Heart left ventricle (tissue), 16 donors: ENCODE measurements at regions not wholly inside any gene's neighbourhood (a gene's known extent, or its start where the extent isn't known, plus 50 kb on each side); places are given as distances from the start of the nearest gene placed in this dataset.

Source experiments
- ATAC-seq, 4 donors: fragments of 200-7000 bp; cut with Tn5 transposase; one replicate each; pipeline ENCODE4 v1.9.1; 2020 to 2022; ENCODE audit warnings: moderate library complexity in 4 of 4, mild to moderate bottlenecking in 3 of 4, moderate number of reproducible peaks in 1 of 4
- DNase-seq, 5 donors: peaks; one replicate each; pipeline ENCODE4 v3.0.0-alpha.2; 2020
- H3K27ac ChIP-seq, 12 donors: fragments of 200-600 bp; sonication (generic) in 4 of 12; one replicate each; pipeline versions ENCODE4 v1.5.0 to v1.8.0; 2016 to 2022; ENCODE audit warnings: mild to moderate bottlenecking in 2 of 12
- H3K27me3 ChIP-seq, 9 donors: fragments of 200-600 bp; sonication (generic) in 2 of 9; one replicate each; pipeline versions ENCODE4 v1.5.1 to v1.8.0; 2016 to 2022; ENCODE audit warnings: mild to moderate bottlenecking in 3 of 9
- H3K36me3 ChIP-seq, 9 donors: fragments of 200-600 bp; sonication (generic) in 2 of 9; one replicate each; pipeline versions ENCODE4 v1.5.0 to v1.8.0; 2018 to 2022; ENCODE audit warnings: mild to moderate bottlenecking in 2 of 9
- H3K4me1 ChIP-seq, 12 donors: fragments of 200-600 bp; sonication (generic) in 4 of 12; one replicate each; pipeline versions ENCODE4 v1.5.0 to v1.8.0; 2016 to 2022; ENCODE audit warnings: mild to moderate bottlenecking in 3 of 12
- H3K4me3 ChIP-seq, 12 donors: fragments of 200-600 bp; sonication (generic) in 4 of 12; one replicate each; pipeline versions ENCODE4 v1.5.0 to v1.8.0; 2017 to 2022; ENCODE audit warnings: mild to moderate bottlenecking in 9 of 12, moderate library complexity in 4 of 12
- H3K9me3 ChIP-seq, 12 donors: fragments of 200-600 bp; sonication (generic) in 4 of 12; one replicate each; pipeline versions ENCODE4 v1.5.0 to v1.8.0; 2016 to 2022; ENCODE audit warnings: mild to moderate bottlenecking in 1 of 12
- CTCF ChIP-seq, 12 donors: fragments of 200-600 bp; sonication (generic) in 4 of 12; IDR thresholded peaks; one replicate each; pipeline versions ENCODE4 v1.5.0 to v1.8.0; 2018 to 2022; ENCODE audit warnings: antibody characterized with exemption in 12 of 12, mild to moderate bottlenecking in 5 of 12
- POLR2A ChIP-seq, 2 donors: fragments of 450-650 bp; IDR thresholded peaks; one replicate each; pipeline ENCODE4 v1.6.1; 2017; ENCODE audit warnings: antibody characterized with exemption in 2 of 2, mild to moderate bottlenecking in 2 of 2, moderate library complexity in 2 of 2
- WGBS, 4 donors: extraction: QIAGEN DNeasy Blood & Tissue Kit in 2 of 4; methylation state at CpG; one replicate each; pipeline versions ENCODE4 v1.1.5 to v1.1.7; 2013 to 2018; 5-methylcytosine and 5-hydroxymethylcytosine counted together
- intact Hi-C, 10 donors: fragments of 100-400 bp; cut with DNase I; formaldehyde crosslinking; loops; one replicate each; pipeline versions ENCODE4 v1.11.1 to v1.14.2; 2022
- donor health status: ischemic (EF 13 %, LVEDD 7.1; RV severe dilation, severe dysfunction).
- donor health status: healthy with polysubstance abuse.
- donor health status: DM: no; HTN: yes; CAD: no.
- donor health status: DM: no; HTN: no; CAD: no.
- donor health status: ischemic (EF 25% LVEDD 6.9; RV normal size, moderate dysfunction).
- donor health status: ischemic (EF 25% LVEDD 5.7; RV mildly dilated, moderate dysfunction).
- donor health status: healthy.
- donor health status: DM: yes; HTN: yes; CAD: no.
- donor health status: ischemic (EF 35%, LVEDD 5.7; RV mildly dilated, moderate dysfunction).
- donor health status: nonischemic (EF 11% LVEDD 7.7; RV severe dilation, severe dysfunction).
- donor health status: DM: yes; HTN: yes; CAD: no.
- donor health status: PGD.
- donor health status: ischemic (EF 29% LVEDD 5.4; RV normal size, mild dysfunction).
- donor health status: nonischemic (EF 23%, LVEDD 6.1; RV moderate dilation, normal function).

- Histone ChIP-seq H3K27ac (no peak overlapping the region), H3K4me3 (no peak overlapping the region), H3K36me3 (no peaks in the 10 kb centered on the region), H3K9me3 (peaks cover 0 to 14% (median 0%) of the 10 kb centered on the region in 12 donors), H3K27me3 (no peaks in the 10 kb centered on the region), H3K4me1 (no peaks in the 10 kb centered on the region)
- TF ChIP-seq CTCF (IDR thresholded peaks at IDR 0.05), result no peak
- no peak for TF ChIP-seq POLR2A (IDR thresholded peaks at IDR 0.05)
- 66 to 70% (median 68%) methylated on average over 3 of the region's 3 CpGs for WGBS, 4 donors
- no peak for ATAC-seq
- intact Hi-C loops, result no loop called here
- DNase-seq, result no peak
Measured at GRCh38 chr2:49240608-49241007, 86.3 kb upstream of the FSHR start.

GRCh38 chr2:49238604-49238960 lies 84.3 kb upstream of the FSHR start:
- intact Hi-C loops, result no loop called here

GRCh38 chr2:49237867-49238603 lies 83.7 kb upstream of the FSHR start:
- H3K27ac ChIP-seq, result no peak overlapping the region
- no peak for ATAC-seq
- H3K4me1 ChIP-seq, result no peaks in the 10 kb centered on the region
- H3K9me3 ChIP-seq, result no peaks in the 10 kb centered on the region
- no peak for DNase-seq
- no peaks in the 10 kb centered on the region for H3K27me3 ChIP-seq
- TF ChIP-seq POLR2A (IDR thresholded peaks at IDR 0.05), result no peak
- no peak for TF ChIP-seq CTCF (IDR thresholded peaks at IDR 0.05)
- H3K4me3 ChIP-seq, result no peak overlapping the region
- 78 to 90% (median 84%) methylated on average over 6 of the region's 6 CpGs for WGBS, 4 donors
- intact Hi-C loops, result no loop called here
- no peaks in the 10 kb centered on the region for H3K36me3 ChIP-seq

More at GRCh38 chr2:49238604-49238960, 84.3 kb upstream of the FSHR start:
- Histone ChIP-seq H3K4me1 (no peaks in the 10 kb centered on the region), H3K27ac (no peak overlapping the region), H3K4me3 (no peak overlapping the region), H3K27me3 (no peaks in the 10 kb centered on the region), H3K36me3 (no peaks in the 10 kb centered on the region), H3K9me3 (peaks cover 0 to under 1% (median 0%) of the 10 kb centered on the region in 12 donors)
- no peak for ATAC-seq
- no peak for DNase-seq
- TF ChIP-seq POLR2A (IDR thresholded peaks at IDR 0.05), result no peak
- no peak for TF ChIP-seq CTCF (IDR thresholded peaks at IDR 0.05)

- H3K4me1 ChIP-seq, result no peaks in the 10 kb centered on the region
- no peak overlapping the region for H3K4me3 ChIP-seq
- H3K9me3 ChIP-seq, result peaks cover 0 to 6% (median 0%) of the 10 kb centered on the region in 12 donors
- H3K27me3 ChIP-seq, result no peaks in the 10 kb centered on the region
- ATAC-seq (no peak), DNase-seq (no peak)
- 61 to 85% (median 84%) methylated on average over 1 of the region's 1 CpG for WGBS, 4 donors
- H3K27ac ChIP-seq, result no peak overlapping the region
- no peaks in the 10 kb centered on the region for H3K36me3 ChIP-seq
- no peak for TF ChIP-seq CTCF (IDR thresholded peaks at IDR 0.05)
- no peak for TF ChIP-seq POLR2A (IDR thresholded peaks at IDR 0.05)
- intact Hi-C loops, result no loop called here
Measured at GRCh38 chr2:49236316-49236715, 82.0 kb upstream of the FSHR start.
